ENCODE measurements at regions not wholly inside any gene's neighbourhood (a gene's known extent, or its start where the extent isn't known, plus 50 kb on each side); places are given as distances from the start of the nearest gene placed in this dataset.
A peak's percentile ranks its signal among the peaks of the same experiment; 100 is the strongest.

DNA sequence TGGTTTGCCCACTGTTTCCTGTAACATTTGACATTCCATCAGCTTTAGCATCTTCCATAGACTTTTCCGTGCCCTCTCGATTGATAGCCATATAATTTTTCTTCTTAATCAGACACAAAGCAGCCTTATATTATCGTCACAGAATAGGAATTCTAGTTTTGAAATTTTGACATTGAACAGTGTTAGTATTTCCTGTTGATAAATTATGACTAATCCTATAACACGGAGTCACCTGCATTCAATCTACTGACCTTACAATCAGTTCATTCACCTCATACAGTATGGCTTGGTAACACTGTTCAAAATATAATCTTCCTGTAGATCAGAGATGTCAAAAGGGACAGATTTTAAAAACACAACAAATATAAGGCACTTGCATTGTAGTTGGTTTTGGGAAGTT, 423.7 kb downstream of the C3orf38 start:
- DNase-seq (ENCODE audit: low read depth) = no peak
- H3K4me3 ChIP-seq (ENCODE audit: low read length) = no peak overlapping the region
- TF ChIP-seq, protein P1, sequence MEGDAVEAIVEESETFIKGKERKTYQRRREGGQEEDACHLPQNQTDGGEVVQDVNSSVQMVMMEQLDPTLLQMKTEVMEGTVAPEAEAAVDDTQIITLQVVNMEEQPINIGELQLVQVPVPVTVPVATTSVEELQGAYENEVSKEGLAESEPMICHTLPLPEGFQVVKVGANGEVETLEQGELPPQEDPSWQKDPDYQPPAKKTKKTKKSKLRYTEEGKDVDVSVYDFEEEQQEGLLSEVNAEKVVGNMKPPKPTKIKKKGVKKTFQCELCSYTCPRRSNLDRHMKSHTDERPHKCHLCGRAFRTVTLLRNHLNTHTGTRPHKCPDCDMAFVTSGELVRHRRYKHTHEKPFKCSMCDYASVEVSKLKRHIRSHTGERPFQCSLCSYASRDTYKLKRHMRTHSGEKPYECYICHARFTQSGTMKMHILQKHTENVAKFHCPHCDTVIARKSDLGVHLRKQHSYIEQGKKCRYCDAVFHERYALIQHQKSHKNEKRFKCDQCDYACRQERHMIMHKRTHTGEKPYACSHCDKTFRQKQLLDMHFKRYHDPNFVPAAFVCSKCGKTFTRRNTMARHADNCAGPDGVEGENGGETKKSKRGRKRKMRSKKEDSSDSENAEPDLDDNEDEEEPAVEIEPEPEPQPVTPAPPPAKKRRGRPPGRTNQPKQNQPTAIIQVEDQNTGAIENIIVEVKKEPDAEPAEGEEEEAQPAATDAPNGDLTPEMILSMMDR (conservative IDR thresholded peaks at IDR 0.05; ENCODE audit: low read length) = no peak

DNA sequence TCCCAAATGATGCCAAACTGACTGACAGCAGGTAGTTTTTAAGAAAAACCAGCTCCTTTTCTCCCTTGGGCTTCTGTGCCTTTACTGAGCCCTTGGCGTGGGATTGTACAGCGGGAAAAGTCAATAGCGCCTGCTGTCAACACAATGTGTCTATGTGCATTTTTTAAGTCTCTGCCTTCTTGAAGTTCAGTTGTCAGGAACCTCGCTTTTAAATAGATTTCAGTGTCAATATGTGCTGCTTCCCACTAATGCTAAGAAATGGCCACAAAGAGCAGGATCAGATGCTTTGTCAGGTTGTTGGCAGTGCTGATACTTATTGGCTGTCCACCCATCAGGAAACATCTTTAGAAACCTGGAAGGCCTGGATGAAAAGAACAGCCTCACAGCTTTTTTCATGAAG, 424.4 kb downstream of the C3orf38 start:
- no peak for DNase-seq (ENCODE audit: low read depth)
- TF ChIP-seq, protein P1 (conservative IDR thresholded peaks at IDR 0.05; ENCODE audit: low read length) = no peak
- no peak overlapping the region for H3K4me3 ChIP-seq (ENCODE audit: low read length)

DNA sequence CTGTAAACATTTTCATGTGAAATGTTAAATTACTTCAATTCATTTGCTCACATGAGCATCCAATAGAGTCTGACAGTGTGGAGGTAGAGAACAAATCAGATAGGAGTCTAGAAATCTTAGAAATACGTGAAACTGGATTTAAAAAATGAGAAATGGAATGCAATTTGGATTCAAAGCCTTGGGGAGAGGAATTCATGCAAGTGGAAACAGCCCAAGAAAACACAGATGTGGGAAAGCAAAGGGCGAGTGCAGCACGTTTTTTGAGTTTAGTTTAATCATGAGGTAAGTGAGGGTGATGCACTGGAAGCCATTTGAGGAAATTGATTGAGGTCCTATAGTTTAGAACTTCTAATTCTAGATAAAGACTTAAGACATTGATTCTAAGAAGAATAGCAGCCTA, 434.7 kb downstream of the C3orf38 start:
- TF ChIP-seq, protein P1 (conservative IDR thresholded peaks at IDR 0.05; ENCODE audit: low read length) = no peak
- DNase-seq (ENCODE audit: low read depth) = peak; percentile 6

GRCh38 chr3:88586121-88586640, 436.4 kb downstream of the C3orf38 start:
- TF ChIP-seq, protein P1 (conservative IDR thresholded peaks at IDR 0.05; ENCODE audit: low read length) = no peak
- no peak overlapping the region for H3K4me3 ChIP-seq (ENCODE audit: low read length)
- no peak for DNase-seq (ENCODE audit: low read depth)

More for the DNA sequence above, 434.7 kb downstream of the C3orf38 start:
- no peak overlapping the region for H3K4me3 ChIP-seq (ENCODE audit: low read length)

GRCh38 chr3:88589138-88589537, 439.4 kb downstream of the C3orf38 start:
- H3K4me3 ChIP-seq (ENCODE audit: low read length) = no peak overlapping the region
- TF ChIP-seq, protein P1 (conservative IDR thresholded peaks at IDR 0.05; ENCODE audit: low read length) = no peak
- no peak for DNase-seq (ENCODE audit: low read depth)

DNA sequence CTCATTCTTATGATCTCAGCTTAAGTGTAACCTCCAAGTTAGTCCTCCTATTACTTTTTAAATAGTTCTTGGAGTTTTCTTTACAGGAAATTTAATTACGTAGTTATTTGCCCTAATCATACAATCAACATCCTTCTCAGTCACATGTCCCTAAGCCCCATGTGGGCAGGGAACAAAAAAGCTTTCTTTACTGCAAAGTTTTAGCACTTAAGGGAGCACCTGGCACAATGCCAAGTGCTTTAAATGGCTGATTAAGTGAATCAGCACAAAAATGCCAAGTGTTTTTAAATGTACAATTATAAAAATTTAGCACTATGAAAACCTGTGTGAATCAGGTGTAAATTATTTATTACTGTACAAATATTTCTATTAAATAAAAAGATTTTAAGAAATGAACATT, 445.3 kb downstream of the C3orf38 start:
- TF ChIP-seq, protein P1 (conservative IDR thresholded peaks at IDR 0.05; ENCODE audit: low read length) = no peak
- DNase-seq (ENCODE audit: low read depth) = no peak
- no peak overlapping the region for H3K4me3 ChIP-seq (ENCODE audit: low read length)

DNA sequence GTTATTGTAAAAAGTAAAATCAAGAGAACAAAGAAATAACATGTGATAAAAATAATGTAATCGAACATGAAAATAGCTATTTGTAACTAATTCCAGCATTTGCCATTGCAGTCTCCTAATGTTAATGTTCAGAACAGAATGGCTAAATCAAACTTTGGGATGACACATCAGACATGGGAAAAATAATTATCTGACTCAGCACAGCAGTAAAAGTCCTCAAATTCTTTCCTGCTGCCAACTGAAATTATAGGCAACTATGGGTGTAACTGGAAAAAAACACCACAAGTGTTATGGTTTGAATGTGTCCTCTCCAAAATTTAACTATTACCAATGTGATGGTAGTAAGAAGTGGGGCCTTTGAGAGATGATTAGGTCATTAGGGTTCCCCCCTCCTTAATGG, 446.7 kb downstream of the C3orf38 start:
- TF ChIP-seq, protein P1 (conservative IDR thresholded peaks at IDR 0.05; ENCODE audit: low read length) = no peak
- no peak overlapping the region for H3K4me3 ChIP-seq (ENCODE audit: low read length)
- peak; percentile 7 for DNase-seq (ENCODE audit: low read depth)

Data from AG10803 (cell line).